GM18505 (cell line): ENCODE measurements at regions not wholly inside any gene's neighbourhood (a gene's known extent, or its start where the extent isn't known, plus 50 kb on each side); places are given as distances from the start of the nearest gene placed in this dataset.

Experiments used
- ATAC-seq: cut with Tn5 transposase; IDR thresholded peaks from one replicate; pipeline ENCODE4 v1.9.1; 2021; ENCODE audit not compliant: unreplicated experiment
- POLR2A ChIP-seq: IDR thresholded peaks from 4 replicates; pipeline ENCODE4 v1.6.1; 2011; ENCODE audit warnings: borderline replicate concordance; ENCODE audit not compliant: insufficient read depth, insufficient read length; ENCODE audit errors: extremely low read depth

DNA sequence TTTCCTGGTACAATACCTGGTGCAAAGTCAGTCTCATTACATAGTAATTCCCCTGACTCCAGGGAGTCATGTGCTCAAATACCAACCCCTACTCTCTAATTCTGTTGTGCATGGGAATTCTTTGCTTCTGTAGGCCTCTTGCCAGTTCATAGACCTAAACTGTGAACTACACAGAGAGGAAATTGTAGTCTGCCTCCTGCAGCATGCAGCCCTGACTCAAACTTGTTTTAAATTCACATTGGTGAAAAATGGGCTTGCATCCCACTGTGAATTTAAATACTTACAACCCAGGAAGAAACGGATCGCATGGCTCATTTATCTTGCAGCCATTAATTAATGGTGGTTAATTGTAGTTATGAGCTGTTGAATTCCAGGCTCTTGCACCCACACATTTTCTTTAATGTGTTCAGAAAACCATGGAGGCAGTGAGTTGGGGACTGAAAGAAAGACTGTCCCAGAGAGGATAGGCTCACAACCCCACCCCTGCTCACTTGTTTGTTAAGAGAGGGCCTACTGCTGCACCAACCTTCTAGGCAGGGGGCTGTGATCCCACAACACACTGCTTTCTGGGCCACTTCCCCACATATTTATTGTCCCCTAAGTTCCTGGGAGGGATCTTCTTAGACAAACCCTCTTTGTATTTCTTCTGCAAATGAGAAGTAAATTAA is 579.1 kb downstream of the DHX35 start:
- TF ChIP-seq POLR2A: no peak
- ATAC-seq: no peak

- no peak for ATAC-seq
Observed at GRCh38 chr20:39538317-39538716, 576.2 kb downstream of the DHX35 start.

DNA sequence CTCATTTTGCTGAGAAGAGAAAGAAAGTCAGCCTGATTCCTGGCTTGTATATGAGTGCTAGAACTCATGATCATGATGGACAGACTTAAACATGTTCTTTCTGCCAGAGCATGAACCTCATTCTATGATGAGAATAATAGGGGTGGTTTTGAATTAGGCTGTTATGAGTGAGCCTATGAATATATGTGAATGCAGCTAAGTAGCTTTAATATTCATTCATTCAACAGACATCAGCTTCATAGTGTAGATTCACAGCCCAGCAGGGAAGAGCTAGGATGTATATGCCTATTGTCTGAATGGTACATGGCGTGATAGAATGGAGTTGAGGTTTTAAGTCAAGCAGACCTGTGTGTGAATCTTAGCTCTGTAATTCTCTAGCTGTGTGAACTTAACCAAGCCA is 573.2 kb downstream of the DHX35 start:
- ATAC-seq: no peak
- TF ChIP-seq POLR2A: no peak

More at GRCh38 chr20:39538317-39538716, 576.2 kb downstream of the DHX35 start:
- no peak for TF ChIP-seq POLR2A

DNA sequence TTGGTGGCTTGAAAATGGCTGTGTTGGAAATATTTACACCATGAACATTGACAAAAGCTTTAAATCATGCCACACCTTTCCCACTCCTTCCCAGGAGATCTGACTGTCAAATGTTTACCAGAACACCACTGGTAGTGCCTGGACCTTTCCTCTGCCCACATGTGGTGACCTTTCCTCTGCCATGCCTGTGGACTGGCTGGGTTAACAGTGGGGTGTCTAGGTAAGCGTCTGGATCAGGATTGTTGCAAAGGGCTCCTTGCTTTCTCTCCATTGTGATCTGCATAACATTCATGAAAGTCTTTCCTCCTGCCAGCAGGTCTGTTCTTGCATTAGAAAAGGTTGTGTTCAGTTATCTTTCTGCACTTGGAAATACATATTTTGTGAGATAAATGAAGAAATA is 572.7 kb downstream of the DHX35 start:
- no peak for ATAC-seq
- TF ChIP-seq POLR2A: no peak

DNA sequence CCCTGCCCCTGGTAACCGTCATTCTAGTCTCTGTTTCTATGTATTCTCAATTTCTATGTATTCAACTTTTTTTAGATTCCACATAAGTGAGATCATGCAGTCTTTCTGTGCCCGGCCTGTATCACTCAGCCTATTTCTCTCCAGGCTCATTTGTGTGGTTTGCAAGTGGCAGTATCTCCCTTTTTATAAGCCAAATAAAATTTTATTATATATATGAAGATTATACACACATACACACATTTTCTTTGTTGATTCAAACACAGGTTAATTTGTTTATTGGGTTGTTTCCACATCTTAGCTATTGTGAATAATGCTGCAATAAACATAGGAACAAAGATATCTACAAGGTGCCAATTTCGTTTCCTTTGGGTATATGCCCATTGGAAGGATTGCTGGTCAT is 571.7 kb downstream of the DHX35 start:
- no peak for TF ChIP-seq POLR2A
- ATAC-seq: no peak

DNA sequence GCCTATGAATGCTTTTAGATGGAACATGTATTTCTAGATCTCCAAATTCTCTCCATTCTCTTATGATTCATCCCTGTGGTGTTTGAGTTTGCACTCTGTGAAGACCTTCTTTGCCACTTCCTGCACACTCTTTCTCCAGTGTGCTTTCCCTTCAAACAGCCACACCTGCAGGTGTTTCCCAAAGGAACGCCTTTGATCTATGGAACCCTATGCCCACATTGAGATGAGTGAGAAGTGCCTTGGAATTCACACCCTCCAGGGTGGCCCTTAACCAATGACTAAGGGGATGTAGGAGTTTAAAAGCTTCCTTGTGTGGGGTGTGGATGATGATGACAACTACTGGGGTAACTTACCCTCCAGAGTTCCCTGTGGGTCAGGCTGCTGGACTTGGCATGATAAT is 570.1 kb downstream of the DHX35 start:
- no peak for TF ChIP-seq POLR2A
- ATAC-seq: no peak

GRCh38 chr20:39528436-39528835 is 566.3 kb downstream of the DHX35 start:
- no peak for TF ChIP-seq POLR2A
- no peak for ATAC-seq

DNA sequence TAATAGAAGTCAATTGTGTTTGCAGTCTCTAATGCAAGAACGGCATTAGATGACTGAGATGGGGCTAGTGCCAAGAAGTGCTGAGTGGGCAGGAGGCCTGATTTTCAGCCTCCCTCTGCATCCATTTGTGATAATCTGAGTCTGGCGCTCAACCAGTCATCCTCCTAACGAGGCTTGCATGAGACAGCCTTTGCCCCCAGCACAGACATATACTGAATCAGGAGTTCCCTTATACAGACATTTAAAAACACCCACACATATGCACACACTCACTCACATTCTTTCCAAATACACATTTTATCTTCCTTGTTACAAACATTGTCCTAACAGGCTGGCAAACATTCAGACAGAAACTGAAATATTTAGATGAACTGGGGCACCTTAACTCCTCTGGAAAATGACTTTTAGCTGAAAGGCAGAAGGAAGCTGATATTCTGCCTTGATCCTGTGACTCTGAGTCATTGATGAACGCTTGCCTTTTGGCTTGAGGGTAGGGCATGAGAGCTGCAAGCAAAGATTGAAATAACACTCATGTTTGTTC is 562.3 kb downstream of the DHX35 start:
- no peak for TF ChIP-seq POLR2A
- ATAC-seq: no peak

DNA sequence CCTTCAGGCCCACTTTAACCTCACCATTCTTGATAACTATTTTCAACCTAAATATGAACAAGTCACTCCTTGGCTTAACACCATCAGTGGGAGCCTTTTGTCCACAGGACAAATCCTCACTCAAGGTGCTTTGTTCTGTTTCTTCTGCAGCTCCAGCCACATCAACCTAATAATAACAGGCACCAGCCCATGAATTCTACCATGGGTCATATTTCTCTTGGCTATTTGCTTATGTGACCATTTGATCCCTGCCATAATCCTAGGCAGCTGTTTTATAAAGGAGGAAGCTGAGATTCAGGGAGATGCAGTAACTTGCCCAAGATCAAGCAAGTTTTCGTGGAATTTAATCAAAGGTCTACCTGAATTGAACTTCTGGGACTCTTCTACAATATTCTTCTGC is 561.3 kb downstream of the DHX35 start:
- TF ChIP-seq POLR2A: no peak
- ATAC-seq: no peak

DNA sequence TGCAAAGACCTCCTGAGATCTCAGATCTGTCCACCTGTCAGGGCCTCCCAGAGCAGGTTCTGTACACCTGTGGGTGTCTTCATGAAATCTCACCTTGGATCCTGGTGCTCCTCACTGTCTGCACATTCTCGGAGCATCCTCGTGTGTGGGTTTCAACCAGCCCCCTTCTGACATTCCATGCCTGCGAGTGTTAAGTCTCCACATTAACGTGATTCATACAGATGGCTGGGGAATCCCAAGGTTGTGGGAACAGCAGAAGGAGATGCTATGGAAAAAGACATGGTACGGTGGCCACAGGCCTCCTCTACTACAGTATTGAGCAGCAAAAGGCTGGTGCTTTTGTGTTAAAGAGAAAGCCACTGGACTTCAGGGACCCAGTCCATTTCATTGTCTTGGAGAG is 556.5 kb downstream of the DHX35 start:
- no peak for TF ChIP-seq POLR2A
- no peak for ATAC-seq

GRCh38 chr20:39516964-39517363 is 554.8 kb downstream of the DHX35 start:
- no peak for TF ChIP-seq POLR2A
- ATAC-seq: no peak

DNA sequence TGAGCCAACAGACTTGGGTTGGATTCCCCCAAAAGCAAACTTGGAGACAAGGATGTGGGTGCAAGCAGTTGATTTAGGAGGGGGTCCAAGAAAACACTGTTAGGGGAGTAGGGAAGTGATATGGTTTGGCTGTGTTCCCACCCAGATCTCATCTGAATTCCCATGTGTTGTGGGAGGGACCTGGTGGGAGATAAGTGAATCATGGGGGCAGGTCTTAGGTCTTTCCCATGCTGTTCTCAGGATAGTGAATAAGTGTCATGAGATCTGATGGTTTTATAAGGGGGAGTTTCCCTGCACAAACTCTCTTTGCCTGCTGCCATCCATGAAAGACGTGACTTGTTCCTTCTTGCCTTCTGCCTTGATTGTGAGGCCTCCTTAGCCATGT is 542.6 kb downstream of the DHX35 start:
- no peak for TF ChIP-seq POLR2A
- no peak for ATAC-seq

- ATAC-seq: no peak
Observed at GRCh38 chr20:39503902-39504709, 542.0 kb downstream of the DHX35 start.

DNA sequence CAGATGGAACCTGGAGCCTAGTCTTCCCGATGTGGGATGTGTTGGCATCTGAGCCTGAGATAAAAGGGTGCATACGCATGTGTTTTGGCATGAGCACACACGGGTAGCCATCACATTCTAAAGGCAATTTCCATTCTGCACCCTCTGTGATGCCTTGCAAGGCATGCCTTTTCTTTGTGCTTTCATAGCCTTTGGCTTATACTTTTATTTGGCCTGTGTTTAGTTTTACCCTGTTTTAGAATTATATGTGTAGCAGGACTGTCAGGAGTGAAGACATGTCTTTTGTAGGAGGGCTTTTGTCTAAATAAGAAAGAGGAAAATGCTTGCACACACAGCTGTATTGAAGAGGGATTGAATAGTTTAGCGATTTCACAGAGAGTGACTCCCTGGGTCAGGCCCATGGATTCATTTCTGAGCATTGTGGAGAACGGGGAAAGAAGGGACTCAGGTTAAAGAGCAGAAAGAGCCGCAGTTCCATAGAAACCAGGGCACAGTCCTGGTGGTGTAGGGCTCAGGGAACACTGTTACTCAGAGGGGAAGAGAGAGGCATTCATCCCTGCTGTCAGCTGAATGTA is 530.2 kb downstream of the DHX35 start:
- no peak for ATAC-seq
- TF ChIP-seq POLR2A: no peak

More at GRCh38 chr20:39503902-39504709, 542.0 kb downstream of the DHX35 start:
- TF ChIP-seq POLR2A: no peak

- TF ChIP-seq POLR2A: no peak
- ATAC-seq: no peak
Observed at GRCh38 chr20:39491711-39492110, 529.6 kb downstream of the DHX35 start.
